ENCODE measurements at regions not wholly inside any gene's neighbourhood (a gene's known extent, or its start where the extent isn't known, plus 50 kb on each side); places are given as distances from the start of the nearest gene placed in this dataset.

- TF ChIP-seq, protein P1, sequence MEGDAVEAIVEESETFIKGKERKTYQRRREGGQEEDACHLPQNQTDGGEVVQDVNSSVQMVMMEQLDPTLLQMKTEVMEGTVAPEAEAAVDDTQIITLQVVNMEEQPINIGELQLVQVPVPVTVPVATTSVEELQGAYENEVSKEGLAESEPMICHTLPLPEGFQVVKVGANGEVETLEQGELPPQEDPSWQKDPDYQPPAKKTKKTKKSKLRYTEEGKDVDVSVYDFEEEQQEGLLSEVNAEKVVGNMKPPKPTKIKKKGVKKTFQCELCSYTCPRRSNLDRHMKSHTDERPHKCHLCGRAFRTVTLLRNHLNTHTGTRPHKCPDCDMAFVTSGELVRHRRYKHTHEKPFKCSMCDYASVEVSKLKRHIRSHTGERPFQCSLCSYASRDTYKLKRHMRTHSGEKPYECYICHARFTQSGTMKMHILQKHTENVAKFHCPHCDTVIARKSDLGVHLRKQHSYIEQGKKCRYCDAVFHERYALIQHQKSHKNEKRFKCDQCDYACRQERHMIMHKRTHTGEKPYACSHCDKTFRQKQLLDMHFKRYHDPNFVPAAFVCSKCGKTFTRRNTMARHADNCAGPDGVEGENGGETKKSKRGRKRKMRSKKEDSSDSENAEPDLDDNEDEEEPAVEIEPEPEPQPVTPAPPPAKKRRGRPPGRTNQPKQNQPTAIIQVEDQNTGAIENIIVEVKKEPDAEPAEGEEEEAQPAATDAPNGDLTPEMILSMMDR (IDR thresholded peaks at IDR 0.05; ENCODE audit: insufficient read depth, low read depth, low read length) = no peak
- TF ChIP-seq EZH2 (IDR thresholded peaks at IDR 0.05; ENCODE audit: insufficient read depth, low read length) = no peak
Observed at GRCh38 chr2:137837830-137838229, 126.4 kb upstream of the HNMT start.
